C4-2B (cell line): ENCODE measurements at regions not wholly inside any gene's neighbourhood (a gene's known extent, or its start where the extent isn't known, plus 50 kb on each side); places are given as distances from the start of the nearest gene placed in this dataset.

Experiments
- H3K27ac ChIP-seq: fragments of 450-650 bp; 2 replicates; pipeline ENCODE4 v1.5.1; 2017
- ZFX ChIP-seq: fragments of 450-650 bp; IDR thresholded peaks from 2 replicates; pipeline ENCODE4 v1.6.1; 2017
- TF ChIP-seq, protein P1 (sequence below): fragments of 450-650 bp; conservative IDR thresholded peaks from 2 replicates; pipeline ENCODE4 v1.5.1; 2017; ENCODE audit warnings: mild to moderate bottlenecking

DNA sequence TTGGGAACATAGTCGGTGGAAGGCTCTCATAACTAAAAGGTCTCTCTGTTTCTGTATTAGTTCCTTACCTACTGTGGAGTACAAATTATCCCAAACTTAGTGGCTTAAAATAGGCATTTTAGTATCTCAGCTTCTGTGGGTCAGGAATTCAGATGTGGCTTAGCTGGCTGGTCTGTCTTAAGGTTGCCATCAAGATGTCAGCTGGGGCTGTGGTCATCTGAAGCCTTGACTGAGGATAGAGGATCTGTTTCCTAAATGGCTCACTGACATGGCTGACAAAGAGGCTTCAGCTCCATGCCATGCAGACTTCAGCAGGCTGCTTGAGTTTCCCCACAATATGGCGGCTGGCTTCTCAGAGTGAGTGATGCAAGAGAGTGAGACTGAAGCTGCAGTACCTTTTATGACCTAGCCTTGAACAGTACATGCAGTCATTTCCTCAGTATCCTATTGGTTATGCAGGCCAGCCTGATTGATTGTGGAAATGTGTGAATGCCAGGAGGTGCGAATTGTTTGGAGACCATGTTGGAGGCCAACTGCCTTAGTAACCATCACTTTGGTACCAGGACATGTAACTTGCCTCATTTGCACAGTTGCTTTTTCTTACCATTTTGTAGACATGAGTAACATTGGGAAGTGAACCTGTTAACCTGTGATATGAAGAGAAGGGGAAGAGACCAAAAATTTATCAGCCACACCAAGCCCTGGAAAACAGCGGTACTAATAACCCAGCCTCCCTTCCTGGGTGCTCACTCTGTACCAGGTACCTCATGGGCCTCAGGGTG, 152.8 kb upstream of the IER5L start:
- no peak overlapping the region for H3K27ac ChIP-seq
- no peak for TF ChIP-seq ZFX
- TF ChIP-seq, protein P1, sequence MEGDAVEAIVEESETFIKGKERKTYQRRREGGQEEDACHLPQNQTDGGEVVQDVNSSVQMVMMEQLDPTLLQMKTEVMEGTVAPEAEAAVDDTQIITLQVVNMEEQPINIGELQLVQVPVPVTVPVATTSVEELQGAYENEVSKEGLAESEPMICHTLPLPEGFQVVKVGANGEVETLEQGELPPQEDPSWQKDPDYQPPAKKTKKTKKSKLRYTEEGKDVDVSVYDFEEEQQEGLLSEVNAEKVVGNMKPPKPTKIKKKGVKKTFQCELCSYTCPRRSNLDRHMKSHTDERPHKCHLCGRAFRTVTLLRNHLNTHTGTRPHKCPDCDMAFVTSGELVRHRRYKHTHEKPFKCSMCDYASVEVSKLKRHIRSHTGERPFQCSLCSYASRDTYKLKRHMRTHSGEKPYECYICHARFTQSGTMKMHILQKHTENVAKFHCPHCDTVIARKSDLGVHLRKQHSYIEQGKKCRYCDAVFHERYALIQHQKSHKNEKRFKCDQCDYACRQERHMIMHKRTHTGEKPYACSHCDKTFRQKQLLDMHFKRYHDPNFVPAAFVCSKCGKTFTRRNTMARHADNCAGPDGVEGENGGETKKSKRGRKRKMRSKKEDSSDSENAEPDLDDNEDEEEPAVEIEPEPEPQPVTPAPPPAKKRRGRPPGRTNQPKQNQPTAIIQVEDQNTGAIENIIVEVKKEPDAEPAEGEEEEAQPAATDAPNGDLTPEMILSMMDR: no peak

DNA sequence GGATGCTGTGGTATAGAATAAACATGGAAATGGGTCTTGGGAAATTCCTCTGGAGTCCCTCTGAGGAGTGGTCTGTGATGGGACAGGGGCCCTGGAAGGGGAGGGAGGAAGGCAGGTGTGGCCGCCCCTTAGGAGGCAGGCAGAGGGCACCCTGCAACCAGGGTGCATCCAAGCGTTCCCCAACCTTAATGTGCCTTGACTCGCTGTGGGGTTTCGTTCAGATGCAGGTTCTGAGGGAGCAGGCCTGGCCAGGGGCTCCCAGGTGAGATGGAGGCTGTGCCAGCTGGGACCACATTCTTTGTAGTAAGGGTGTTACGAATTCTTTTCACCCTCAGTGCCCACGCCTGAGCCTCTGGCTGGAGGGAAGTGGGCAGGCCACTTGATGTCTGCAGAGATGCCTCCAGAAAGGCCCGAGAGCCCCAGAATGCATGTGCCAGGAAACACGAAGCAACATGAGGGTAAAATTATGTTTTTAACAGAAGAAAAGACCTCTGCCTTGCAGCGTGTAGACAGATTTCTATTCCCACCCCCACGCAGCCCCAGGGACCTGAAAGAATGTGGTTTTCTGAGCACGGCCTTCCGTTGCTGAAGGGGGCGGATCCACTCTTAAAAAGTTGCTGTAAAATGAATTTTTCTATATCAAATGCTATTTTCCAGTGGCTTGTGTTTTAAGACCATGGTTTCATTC, 150.4 kb upstream of the IER5L start:
- no peak overlapping the region for H3K27ac ChIP-seq
- TF ChIP-seq, protein P1: no peak
- TF ChIP-seq ZFX: no peak

- TF ChIP-seq, protein P1: no peak
- TF ChIP-seq ZFX: no peak
- H3K27ac ChIP-seq: no peak overlapping the region
Observed at GRCh38 chr9:129327552-129328328, 149.7 kb upstream of the IER5L start.

DNA sequence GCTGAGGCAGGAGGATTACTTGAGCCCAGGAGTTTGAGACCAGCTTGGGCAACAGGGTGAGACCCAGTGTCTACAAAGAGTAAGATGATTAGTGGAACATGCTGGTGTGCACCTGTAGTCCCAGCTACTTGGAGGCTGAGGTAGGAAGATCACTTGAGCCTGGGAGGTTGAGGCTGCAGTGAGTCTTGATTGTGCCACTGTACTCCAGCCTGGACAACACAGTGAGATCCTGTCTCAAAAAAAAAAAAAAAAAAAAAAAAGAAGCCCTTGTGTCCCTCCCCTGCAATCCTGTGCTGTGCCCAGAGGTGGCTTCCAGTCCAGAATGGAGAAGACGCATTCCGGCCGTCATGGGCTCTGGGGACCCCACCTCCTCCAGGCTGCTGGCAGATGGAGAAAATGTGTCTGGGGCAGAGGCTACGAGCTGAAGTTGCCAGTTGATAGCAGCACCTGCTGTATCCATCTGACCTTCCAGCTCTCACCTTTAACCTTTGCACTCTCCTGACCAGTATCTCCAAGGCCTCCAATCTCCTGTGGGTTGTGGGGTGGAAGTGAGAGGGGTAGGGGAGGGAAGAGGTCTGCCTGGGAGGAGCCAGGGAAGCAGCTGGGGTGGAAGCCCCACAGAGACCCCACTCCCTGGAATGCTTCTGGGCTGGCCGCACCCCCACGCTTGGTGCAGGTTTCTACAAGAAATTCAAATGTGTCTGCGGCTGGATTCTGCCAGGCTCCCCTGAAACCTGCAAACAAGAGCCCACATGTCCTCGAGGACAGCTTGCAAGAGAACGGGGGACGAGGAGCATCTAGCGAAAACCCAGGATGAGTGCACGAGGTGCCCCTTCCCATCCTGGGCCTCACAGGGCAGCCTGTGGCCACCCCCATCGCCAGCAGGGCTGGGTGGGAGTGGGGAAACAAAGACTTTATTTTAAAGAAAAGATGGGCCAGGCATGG, 148.3 kb upstream of the IER5L start:
- no peak overlapping the region for H3K27ac ChIP-seq
- TF ChIP-seq, protein P1: no peak
- TF ChIP-seq ZFX: no peak

GRCh38 chr9:129324808-129325502, 146.9 kb upstream of the IER5L start:
- no peak overlapping the region for H3K27ac ChIP-seq
- no peak for TF ChIP-seq ZFX
- TF ChIP-seq, protein P1: no peak

GRCh38 chr9:129323999-129324553, 146.0 kb upstream of the IER5L start:
- no peak overlapping the region for H3K27ac ChIP-seq
- TF ChIP-seq ZFX: no peak
- TF ChIP-seq, protein P1: no peak
